Stomach (tissue), 4 donors: ENCODE measurements at regions not wholly inside any gene's neighbourhood (a gene's known extent, or its start where the extent isn't known, plus 50 kb on each side); places are given as distances from the start of the nearest gene placed in this dataset.

Experiments
- CTCF ChIP-seq, 7 experiments: fragments of 450-650 bp in 4 of 7; fragments of 200-600 bp in 3 of 7; sonication (generic) in 3 of 7; IDR thresholded peaks; one replicate each; pipeline ENCODE4 v1.5.1; 2016 to 2019; ENCODE audit warnings: antibody characterized with exemption in 7 of 7, control low read depth in 2 of 7, mild to moderate bottlenecking in 1 of 7
- POLR2A ChIP-seq, 4 donors: fragments of 450-650 bp; IDR thresholded peaks; one replicate each; pipeline ENCODE4 v1.6.1; 2016; ENCODE audit warnings: antibody characterized with exemption in 4 of 4, control low read depth in 2 of 4, mild to moderate bottlenecking in 1 of 4, moderate library complexity in 1 of 4

DNA sequence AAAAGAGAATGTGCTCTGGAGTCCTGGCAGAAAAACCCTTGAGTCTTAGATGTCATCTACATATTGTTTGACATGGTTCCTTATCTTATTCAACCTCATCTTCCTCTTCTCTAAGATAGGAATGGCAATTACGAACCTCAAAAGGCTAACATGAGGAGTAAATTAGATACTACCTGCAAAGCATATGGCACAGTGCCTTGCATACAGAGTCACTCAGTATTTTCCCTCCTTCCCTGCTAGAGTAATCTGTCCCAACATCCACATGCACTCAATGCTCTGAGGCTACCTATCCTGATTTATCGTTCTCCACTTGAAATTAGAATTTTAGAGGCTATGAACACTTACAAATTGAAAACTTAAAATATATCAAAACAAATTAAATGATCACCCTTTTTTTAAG is 386.7 kb downstream of the RSL24D1 start:
- no peak for TF ChIP-seq CTCF (IDR thresholded peaks at IDR 0.05)
- TF ChIP-seq POLR2A (IDR thresholded peaks at IDR 0.05), result no peak
